SU-DHL-6 (cell line): ENCODE measurements at regions not wholly inside any gene's neighbourhood (a gene's known extent, or its start where the extent isn't known, plus 50 kb on each side); places are given as distances from the start of the nearest gene placed in this dataset.

ENCODE experiments used
- EZH2phosphoT487 ChIP-seq: fragments of 200-600 bp; sonication (generic), shearing (Covaris generic); conservative IDR thresholded peaks from 2 replicates; pipeline ENCODE4 v1.6.1; 2018; ENCODE audit warnings: mild to moderate bottlenecking, antibody characterized with exemption, low read length, moderate library complexity, mixed read lengths
- TF ChIP-seq, protein P1 (sequence below): fragments of 200-600 bp; sonication (generic); IDR thresholded peaks from one replicate; pipeline ENCODE4 v1.5.1; 2017; ENCODE audit warnings: antibody characterized with exemption, mild to moderate bottlenecking, low read length, moderate library complexity; ENCODE audit not compliant: insufficient read depth, poor library complexity, severe bottlenecking

DNA sequence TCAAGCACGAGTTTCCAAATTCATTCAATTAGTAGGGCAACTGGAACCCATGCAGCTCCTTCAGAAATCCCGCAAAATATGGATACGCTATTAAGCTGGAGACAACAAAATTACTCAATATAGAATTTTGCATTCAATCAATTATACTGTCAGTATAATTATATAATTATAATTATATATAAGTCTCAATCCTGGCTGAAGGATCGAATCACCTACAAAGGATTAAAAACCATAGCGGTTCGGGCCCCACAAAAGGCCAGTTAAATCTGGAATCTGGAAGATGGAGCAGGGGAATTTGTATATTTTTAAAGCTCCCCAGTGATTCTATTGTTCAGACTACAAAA lies 55.7 kb downstream of the FHIP2A start:
- TF ChIP-seq, protein P1, sequence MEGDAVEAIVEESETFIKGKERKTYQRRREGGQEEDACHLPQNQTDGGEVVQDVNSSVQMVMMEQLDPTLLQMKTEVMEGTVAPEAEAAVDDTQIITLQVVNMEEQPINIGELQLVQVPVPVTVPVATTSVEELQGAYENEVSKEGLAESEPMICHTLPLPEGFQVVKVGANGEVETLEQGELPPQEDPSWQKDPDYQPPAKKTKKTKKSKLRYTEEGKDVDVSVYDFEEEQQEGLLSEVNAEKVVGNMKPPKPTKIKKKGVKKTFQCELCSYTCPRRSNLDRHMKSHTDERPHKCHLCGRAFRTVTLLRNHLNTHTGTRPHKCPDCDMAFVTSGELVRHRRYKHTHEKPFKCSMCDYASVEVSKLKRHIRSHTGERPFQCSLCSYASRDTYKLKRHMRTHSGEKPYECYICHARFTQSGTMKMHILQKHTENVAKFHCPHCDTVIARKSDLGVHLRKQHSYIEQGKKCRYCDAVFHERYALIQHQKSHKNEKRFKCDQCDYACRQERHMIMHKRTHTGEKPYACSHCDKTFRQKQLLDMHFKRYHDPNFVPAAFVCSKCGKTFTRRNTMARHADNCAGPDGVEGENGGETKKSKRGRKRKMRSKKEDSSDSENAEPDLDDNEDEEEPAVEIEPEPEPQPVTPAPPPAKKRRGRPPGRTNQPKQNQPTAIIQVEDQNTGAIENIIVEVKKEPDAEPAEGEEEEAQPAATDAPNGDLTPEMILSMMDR: no peak
- TF ChIP-seq EZH2phosphoT487: no peak
